ENCODE measurements at regions not wholly inside any gene's neighbourhood (a gene's known extent, or its start where the extent isn't known, plus 50 kb on each side); places are given as distances from the start of the nearest gene placed in this dataset.
"Not testable (repeated sequence)": the region's sequence is repeated elsewhere in the genome, so short reads cannot be mapped to it uniquely, and the experiment has no call there.

DNA sequence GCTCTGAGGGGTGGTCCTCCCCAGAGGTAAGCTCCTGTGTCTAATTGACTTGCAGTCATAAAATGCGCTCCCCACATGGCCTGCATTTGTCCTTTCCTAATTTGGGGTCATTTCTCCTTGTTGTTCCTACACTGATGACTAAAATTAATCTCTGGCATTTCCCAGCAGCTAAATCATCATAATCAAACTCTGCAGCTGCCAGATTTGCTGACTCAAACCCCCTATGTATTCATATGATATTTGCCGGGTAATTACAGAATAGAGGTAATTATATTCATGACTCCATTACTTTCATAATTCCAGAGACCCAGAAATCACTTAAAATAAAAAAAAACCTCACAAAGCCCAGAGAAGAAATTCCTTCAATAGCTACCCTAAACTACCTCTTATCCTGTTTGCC lies 331.4 kb upstream of the KLHL29 start:
- intact Hi-C loops (cut with DNase I): no loop called here
- DNase-seq (ENCODE audit: low spot score): no peak

DNA sequence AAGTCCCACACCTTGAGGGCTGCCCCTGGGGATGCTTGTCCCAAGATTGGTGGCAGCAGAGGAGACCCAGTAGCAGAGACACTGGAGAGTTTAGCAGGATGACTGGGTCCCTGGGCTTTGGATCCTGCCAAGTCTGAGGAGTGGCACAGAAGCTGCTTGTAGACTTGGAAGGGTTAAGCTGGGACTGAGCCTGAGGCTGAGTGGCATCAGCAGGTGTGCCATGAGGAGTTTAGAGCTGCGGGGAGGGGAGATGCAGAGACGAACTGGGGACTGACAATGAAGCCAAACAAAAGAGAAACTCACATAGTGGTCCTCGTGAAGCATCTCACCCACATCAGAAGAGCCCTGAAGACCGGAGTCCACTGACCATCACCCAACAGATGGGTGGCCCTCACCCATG lies 329.7 kb upstream of the KLHL29 start:
- no peak for DNase-seq (ENCODE audit: low spot score)
- intact Hi-C loops (cut with DNase I): no loop called here

DNA sequence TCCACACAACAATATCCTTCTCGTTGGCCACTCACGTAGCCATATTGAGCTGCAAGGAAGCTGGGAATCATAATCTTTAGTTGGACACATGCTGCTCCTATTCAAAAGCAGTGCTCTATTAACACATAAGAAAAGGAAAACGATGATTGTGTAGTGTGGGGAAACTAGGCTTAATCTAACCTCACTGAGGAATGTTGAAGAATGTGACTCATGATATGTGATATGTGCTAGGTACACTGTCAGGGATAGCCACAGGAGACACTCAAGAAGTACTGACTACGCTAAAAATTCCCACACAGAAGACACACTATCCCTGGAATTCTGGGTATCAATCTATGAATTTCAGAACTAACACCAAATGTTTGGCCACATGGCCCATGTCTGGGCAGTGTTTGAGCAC lies 328.1 kb upstream of the KLHL29 start:
- DNase-seq (ENCODE audit: low spot score); intact Hi-C loops (cut with DNase I): not testable (repeated sequence)

DNA sequence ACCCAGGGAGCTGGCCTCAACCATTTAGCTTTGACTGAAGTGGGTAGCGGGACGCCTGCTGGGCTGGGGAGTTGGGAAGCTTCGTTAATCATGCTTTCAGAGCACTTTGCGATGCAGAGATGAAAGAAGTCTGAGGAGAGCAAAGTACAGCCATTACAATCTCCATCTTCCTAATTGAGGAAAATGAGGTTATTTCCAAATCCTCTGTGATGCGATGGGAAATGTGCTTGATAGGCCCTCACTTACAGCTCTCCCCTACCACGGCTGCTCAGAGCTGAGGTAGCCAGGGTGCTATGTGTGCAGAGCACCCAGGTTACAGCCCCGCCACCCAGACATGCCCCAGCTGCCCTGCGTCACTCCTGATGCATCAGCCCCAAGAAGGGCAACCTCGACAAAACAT lies 326.5 kb upstream of the KLHL29 start:
- no peak for DNase-seq (ENCODE audit: low spot score)
- intact Hi-C loops (cut with DNase I): no loop called here

DNA sequence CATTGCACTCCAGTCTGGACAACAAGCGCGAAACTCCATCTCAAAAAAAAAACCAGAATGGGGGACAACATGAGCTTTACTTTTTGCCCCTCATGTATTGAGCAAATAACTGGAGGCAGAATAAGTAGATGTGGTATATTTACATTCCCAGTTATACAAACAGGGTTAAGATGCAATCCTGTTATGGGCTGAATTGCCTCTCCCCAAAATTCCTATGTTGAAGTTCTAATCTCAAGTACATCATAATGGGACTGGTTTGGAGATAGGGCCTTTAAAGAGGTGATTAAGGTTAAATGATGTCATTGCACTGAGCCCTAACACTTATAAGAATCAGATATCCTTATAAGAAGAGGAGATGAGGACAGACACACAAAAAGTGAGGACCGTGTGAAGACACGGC lies 319.8 kb upstream of the KLHL29 start:
- intact Hi-C loops (cut with DNase I): no loop called here
- DNase-seq (ENCODE audit: low spot score): no peak

DNA sequence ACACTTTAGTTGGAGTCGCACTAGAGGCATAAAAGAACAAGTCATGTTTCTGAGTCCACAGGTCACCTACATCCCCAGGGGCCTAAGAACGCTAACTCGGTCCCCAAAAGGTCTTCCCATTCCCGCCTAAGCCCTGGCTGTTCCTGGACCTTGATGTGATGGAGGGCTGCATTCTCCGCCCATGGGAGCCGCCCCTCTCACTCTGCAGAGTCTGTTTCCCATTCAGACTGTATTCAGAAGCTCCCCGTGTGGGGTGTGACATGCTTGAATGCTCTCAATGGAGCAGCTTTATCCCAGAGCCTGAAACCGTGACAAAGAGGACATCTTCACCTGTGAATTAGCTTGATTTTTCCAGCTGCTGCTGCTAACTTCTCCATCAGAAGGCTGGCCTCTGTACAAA lies 319.0 kb upstream of the KLHL29 start:
- intact Hi-C loops (cut with DNase I): no loop called here

DNA sequence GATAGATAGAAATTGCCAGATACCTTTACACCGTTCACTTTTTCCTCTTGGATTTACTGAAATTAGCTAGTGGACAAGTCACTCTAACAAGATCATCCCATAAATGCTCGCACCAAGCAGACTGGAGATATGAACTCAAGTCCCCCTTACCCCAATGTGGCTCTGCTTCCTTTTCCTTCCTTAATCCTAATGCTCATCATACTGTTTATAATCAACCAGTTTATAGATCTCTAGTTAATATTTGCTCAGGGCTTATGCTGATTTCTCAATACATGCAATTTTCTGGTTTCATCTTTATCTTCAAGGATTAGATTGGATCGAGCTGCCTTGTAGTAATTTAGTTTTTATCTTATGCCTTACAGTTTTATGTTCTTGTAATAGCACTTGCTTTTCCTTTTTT lies 318.3 kb upstream of the KLHL29 start:
- no peak for DNase-seq (ENCODE audit: low spot score)
- intact Hi-C loops (cut with DNase I): no loop called here

More for the DNA sequence above, 319.0 kb upstream of the KLHL29 start:
- DNase-seq (ENCODE audit: low spot score): no peak

DNA sequence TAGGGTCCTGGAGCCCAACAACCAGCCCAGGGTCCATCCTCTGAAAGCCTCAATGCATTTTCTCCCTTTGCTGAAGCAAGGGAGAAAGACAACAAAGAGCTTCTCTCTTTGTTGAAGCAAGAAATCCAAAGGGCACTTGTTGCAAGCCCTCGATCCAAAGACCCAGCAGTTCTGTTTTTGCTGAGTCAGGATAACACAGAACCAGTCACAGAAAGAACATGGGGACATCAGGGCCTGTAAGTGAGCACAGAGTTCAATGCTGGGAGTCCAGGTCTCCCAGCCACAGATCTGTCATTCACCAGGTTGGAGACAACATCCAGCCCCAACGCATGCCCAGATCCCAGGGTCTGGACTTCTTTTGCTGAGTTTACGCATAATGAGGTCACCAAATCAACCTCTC lies 315.8 kb upstream of the KLHL29 start:
- intact Hi-C loops (cut with DNase I): no loop called here
- no peak for DNase-seq (ENCODE audit: low spot score)

DNA sequence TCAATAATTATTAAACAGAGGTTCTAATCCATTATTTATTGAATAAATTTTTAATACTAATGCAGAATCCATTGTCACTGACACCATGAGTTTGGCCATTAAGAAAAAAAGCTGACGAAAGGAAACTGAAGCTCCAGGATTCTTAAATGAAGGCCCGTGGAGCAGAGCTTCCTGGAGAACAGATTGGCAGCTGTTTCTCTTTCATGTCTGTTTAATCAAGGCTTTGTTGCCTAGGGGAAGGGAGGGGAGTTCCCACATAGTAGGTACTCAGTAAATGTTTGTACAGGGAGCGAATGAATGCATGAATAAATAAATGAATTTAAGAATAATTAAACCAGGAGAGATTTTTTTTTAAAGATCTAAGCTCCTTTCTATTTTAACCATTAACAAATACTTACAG lies 315.1 kb upstream of the KLHL29 start:
- intact Hi-C loops (cut with DNase I): no loop called here
- DNase-seq (ENCODE audit: low spot score): no peak

DNA sequence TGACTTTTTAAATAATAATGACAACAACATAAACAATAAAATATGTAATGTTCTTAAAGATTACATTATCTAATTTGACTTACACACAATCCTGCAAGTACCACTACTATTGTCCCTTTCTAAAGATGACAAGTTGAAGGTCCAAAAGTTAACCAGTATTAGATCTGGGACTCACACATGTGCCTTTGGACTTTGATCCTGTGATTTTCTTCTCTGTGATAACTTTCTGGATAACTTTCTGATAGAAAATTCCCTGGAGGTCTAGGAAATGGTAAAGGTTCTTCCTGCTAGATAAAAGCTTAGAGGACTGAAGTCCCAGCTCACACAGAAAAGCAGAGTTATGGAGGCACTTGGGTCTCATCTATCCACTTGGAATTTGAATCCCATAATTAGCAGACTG lies 311.9 kb upstream of the KLHL29 start:
- intact Hi-C loops (cut with DNase I): no loop called here
- DNase-seq (ENCODE audit: low spot score): no peak

DNA sequence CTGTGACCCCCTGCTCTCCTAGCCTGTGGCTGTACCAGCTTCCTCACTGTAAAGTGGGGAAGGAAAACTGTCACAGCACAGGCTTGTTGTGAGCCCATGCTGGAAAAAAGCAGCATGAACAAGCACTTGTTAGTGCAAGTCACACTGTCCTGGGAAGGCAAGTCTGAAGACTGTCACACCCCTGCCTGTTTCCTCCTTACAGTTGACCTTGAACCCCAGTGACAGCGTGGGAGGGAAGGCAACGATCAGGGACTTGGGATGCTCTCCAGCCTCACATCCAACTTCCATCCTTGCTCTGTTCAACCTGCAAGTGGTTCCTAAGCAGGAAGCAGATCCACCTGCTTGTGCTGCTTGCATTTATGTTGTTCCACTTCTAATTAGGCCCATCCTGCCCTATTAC lies 311.3 kb upstream of the KLHL29 start:
- DNase-seq (ENCODE audit: low spot score): no peak
- intact Hi-C loops (cut with DNase I): no loop called here

DNA sequence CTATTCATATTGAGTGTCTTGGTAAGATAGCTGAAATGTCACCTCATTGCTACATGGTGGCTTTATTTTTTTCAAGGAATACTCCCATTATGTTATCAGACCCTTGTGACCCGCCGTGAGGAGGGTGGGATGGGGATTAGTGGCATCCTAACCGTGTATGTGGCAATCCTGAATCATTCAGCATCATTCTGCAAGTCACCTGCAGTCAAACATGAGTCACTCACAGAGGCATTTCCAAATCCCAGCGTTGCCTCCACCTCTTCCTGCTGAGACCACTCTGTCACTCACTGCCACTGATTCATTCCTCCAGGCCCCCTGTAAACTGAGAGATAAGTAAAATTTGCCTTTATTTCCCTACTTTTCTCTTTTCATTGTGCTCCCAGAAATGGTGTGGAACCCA lies 307.4 kb upstream of the KLHL29 start:
- intact Hi-C loops (cut with DNase I): no loop called here
- DNase-seq (ENCODE audit: low spot score): no peak

DNA sequence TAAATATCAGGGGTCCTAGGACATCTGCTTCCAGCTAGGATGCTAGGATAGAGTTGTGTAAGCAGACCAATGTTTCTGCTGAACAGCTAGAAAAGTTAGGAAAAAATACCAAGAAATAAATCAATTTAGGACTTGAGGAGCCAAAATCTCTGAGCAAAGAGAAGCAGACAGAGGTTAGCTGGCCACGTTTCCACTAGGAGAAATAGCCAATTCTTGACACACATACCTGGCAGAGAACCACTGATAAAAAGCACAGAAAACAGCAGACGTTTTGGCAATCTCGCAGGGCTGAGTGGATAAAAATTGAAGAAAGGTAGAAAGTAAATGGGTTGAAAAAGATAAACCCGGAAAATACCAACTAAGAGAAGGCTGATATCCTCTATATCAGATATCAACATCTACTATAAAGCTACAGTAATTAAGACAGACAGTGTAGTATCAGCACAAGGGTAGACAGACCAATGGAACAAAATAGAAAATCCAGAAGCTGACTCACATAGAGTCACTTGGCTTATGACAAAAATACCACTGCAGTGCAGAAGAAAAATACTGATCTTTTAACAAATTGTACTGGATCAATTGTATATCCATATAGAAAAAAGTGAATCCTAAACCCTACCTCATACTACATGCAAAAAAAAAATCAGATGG lies 306.1 kb upstream of the KLHL29 start:
- intact Hi-C loops (cut with DNase I): no loop called here
- DNase-seq (ENCODE audit: low spot score): no peak

DNA sequence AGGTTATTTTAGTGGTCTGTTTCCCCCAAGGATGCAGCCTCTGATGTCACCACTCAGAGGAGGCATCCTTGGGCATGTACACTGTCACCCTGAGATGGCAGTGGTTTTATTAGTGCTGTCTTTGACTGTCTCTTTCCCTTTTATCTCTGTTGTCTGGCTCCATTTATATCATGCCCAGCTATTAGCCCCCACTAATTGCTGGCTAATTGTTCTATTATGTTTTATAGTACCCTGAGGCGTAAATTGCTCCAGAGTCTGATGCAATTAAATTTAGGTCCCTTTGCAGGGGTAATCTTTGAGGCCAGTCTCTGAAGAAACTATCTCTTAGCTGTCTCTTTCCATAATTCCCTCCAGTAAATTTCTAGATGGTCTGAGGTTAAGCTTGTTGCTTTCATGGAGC lies 301.0 kb upstream of the KLHL29 start:
- intact Hi-C loops (cut with DNase I): loop anchor here in 1 of 2 donors (1.0 kb wide), 1 partner anchor 35 kb away; no protein-coding TSS in a partner anchor
- DNase-seq (ENCODE audit: low spot score): no peak

DNA sequence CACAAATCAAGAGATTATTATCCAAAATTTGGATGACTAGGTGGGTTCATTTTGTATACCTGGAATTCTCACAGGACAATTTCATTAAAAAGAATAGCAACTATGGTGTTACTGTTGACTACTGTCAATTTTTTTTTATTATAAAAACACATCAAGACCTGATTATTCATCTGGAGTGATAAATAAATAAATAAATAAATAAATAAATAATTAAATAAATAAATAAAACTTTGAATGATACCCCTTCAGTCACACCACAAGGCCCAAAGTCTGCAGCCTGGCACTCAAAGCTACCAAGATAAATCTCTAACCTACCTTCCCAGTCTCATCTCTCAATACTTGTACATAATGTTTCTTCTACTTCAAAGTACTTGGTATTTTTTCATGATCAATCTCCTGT lies 294.0 kb upstream of the KLHL29 start:
- intact Hi-C loops (cut with DNase I): no loop called here
- DNase-seq (ENCODE audit: low spot score): no peak

DNA sequence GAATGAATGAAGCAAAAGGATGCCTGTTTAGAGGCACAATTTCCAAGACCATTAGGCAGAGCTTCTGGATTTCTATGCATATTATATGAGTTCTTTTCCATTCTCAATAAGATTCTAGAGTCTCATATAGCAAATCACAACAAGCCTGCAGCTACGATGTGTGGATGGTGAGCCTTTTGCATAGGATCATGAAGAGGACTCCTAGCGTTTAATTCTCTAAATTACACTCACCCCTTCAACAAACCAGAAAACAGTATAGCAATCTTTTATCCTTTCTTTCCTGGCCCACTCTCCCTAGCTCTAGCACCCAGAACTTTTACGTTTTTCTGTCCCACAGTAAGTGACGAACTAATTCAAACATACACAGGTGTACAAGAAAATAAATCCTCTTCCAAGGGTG lies 293.1 kb upstream of the KLHL29 start:
- intact Hi-C loops (cut with DNase I): no loop called here
- DNase-seq (ENCODE audit: low spot score): no peak

DNA sequence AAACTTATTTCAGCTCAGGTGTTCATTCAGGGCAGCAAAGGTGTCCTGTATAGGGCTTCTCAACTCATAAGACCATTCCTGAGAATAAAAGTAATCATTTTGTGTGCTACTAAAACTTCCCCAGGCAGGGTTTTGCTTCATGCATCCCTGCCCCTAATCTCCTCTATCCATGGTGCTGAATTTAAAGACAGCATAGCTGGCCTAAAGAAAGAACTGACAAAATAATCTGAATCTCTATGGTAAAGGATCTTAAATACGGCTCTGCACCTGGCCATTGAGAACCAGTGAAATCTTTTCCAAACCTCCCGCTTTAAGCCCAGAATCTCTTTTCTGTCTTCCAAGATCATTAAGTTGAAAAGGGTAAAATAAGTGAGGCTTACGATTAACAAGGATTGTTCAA lies 292.1 kb upstream of the KLHL29 start:
- DNase-seq (ENCODE audit: low spot score): no peak
- intact Hi-C loops (cut with DNase I): no loop called here

DNA sequence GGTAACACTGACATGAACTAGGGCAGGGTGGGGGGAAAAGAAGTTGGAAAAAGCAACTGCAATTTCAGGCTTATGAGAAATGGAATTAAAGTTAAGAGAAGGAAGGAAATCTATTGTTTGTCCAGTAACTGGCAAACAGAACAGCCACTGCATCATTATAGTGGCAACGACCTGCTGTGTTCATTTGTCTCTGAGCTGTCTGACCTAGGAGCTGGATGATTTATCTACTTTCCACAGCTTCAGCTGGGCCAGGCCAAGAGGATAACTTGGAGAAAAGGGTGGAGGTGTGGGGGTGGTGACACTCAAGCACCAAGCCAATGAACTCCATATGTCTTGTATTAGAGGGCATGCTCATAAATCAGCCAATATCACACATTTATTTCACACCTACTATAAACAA lies 291.5 kb upstream of the KLHL29 start:
- intact Hi-C loops (cut with DNase I): no loop called here
- no peak for DNase-seq (ENCODE audit: low spot score)

DNA sequence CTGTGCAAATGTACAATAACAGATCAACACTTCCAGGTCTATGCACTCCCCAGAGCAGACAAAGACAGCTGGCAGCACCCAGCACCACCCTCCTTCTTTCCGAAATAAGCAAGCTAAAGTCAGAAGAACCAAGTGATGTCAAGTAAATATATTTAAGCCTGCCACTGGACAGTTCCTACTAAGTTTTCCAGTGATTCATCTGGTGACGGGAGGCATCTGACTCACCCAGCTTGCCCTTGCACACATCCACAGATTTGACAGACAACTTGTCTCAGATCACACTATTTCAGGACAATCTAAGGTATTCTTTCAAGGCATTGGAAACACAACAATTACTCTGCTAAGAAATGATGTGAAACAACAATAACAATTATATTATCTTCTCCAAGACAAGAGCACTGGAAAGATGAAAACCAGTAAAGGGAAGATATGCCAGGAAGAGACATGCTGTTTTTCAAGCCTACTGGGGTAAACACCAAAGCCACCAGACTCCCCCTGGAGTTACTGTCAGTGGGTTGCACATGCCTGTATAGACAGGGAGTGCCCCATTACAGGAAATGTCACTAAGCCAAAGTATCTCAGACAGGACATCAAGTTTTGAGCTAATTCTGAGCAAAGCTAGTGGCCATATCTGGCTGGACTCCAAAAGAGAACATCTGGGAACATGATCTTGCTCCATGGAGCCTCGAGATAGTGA lies 287.9 kb upstream of the KLHL29 start:
- intact Hi-C loops (cut with DNase I): no loop called here
- no peak for DNase-seq (ENCODE audit: low spot score)

DNA sequence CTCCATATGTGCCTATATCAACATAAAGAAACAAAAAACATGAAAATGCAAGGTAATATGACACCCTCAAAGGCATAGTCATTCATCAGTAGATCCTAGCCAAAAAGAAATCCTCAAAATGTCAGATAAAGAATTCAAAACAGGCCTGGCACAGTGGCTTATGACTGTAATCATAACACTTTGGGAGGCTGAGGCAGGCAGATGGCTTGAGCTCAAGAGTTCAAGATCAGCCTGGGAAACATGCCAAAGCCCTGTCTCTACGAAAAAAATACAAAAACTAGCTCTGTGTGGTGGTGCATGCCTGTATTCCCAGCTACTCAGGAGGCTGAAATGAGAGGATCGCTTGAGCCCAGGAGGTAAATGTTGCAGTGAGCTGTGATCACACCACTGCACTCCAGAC lies 284.6 kb upstream of the KLHL29 start:
- intact Hi-C loops (cut with DNase I): no loop called here
- DNase-seq (ENCODE audit: low spot score): no peak

DNA sequence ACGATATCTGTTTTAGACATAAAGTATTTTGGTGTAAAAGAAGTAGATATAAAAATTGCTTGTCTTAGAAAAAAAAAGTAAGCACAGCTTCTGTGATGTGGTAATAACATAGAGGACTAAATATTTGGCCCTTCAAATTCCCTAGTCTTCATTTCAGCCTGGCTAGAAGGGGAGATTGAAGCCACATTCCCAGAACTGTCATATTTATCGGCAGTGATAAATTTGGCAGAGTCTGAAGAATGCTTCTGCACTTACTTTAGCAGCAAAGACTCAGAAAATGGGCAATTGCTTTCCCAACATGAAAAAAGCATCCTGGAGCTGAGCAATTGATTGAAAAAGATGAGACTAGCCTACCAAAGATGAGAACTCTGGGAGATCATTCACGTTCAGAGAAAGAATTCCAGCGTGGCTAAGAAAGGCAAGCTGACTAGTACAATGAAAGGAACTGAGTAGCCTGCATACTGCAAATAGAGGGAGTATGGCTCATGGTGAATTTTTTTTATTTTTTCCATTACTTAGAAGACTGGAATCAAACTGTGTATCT lies 278.7 kb upstream of the KLHL29 start:
- intact Hi-C loops (cut with DNase I): no loop called here

More for the DNA sequence above, 278.7 kb upstream of the KLHL29 start:
- DNase-seq (ENCODE audit: low spot score): no peak
